ENCODE measurements at regions not wholly inside any gene's neighbourhood (a gene's known extent, or its start where the extent isn't known, plus 50 kb on each side); places are given as distances from the start of the nearest gene placed in this dataset.

DNA sequence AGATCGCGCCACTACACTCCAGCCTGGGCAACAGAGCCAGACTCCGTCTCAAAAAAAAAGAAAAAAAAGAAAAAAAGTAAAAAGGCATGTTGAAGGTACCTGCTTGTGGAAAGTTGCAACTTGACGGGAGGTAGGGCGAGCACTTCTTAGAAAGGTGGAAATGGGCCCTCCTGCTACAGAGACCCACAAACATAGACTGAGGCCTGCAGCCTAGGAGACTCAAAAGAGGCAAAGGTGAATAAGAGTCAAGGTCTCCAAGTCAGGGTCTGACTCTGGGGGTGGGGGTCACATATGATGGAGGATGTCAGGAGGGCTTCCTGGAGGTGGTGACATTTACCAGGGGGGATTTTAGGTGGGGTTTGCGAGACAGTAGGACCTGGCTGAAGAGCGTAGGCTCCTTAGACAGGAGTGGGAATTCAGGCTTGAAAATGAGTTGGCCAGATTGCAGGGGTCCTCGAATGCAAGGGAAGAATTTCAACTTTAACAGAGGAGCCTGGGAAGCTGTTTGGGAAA is 303.0 kb downstream of the SEC14L1 start:
- H3K27ac ChIP-seq = peak overlapping the region; percentile 83 to 89 (median 86)
- 75 to 89% methylated on average over 2 to 8 of the region's 8 CpGs for WGBS, 2 donors (ENCODE audit: low coverage in 1 of 2)
- H3K4me3 ChIP-seq = no peak overlapping the region
- intact Hi-C loops (cut with DNase I; ENCODE audit: low total_unique reads) = no loop called here
- H3K36me3 ChIP-seq = no peaks in the 10 kb centered on the region
- no peaks in the 10 kb centered on the region for H3K9me3 ChIP-seq
- TF ChIP-seq, protein P1, sequence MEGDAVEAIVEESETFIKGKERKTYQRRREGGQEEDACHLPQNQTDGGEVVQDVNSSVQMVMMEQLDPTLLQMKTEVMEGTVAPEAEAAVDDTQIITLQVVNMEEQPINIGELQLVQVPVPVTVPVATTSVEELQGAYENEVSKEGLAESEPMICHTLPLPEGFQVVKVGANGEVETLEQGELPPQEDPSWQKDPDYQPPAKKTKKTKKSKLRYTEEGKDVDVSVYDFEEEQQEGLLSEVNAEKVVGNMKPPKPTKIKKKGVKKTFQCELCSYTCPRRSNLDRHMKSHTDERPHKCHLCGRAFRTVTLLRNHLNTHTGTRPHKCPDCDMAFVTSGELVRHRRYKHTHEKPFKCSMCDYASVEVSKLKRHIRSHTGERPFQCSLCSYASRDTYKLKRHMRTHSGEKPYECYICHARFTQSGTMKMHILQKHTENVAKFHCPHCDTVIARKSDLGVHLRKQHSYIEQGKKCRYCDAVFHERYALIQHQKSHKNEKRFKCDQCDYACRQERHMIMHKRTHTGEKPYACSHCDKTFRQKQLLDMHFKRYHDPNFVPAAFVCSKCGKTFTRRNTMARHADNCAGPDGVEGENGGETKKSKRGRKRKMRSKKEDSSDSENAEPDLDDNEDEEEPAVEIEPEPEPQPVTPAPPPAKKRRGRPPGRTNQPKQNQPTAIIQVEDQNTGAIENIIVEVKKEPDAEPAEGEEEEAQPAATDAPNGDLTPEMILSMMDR (IDR thresholded peaks at IDR 0.05) = no peak
- TF ChIP-seq EP300 (IDR thresholded peaks at IDR 0.05; ENCODE audit: low read depth) = no peak
- no peak for TF ChIP-seq POLR2AphosphoS5 (IDR thresholded peaks at IDR 0.05)
- no peak for TF ChIP-seq POLR2A (IDR thresholded peaks at IDR 0.05)
- DNase-seq = no peak
- H3K27me3 ChIP-seq = no peaks in the 10 kb centered on the region
- H3K4me1 ChIP-seq = peaks cover 55 to 90% (median 56%) of the 10 kb centered on the region in 4 donors
- in situ Hi-C loops (cut with MboI; ENCODE audit: low pct_ligation_motif_present in 1 of 4, low pct_unique_long_range_greater_than_20kb in 1 of 4, low sequenced_read_pairs in 3 of 4) = loop anchor here in 1 of 4 donors (5.0 to 25.0 kb wide), 2 partner anchors 48 to 107 kb away; no protein-coding TSS in a partner anchor

GRCh38 chr17:77444628-77444983 is 303.8 kb downstream of the SEC14L1 start:
- peaks cover 56 to 90% (median 57%) of the 10 kb centered on the region in 4 donors for H3K4me1 ChIP-seq
- TF ChIP-seq POLR2AphosphoS5 (IDR thresholded peaks at IDR 0.05) = no peak
- TF ChIP-seq EP300 (IDR thresholded peaks at IDR 0.05; ENCODE audit: low read depth) = no peak
- TF ChIP-seq POLR2A (IDR thresholded peaks at IDR 0.05) = no peak
- TF ChIP-seq, protein P1 (IDR thresholded peaks at IDR 0.05) = no peak
- intact Hi-C loops (cut with DNase I; ENCODE audit: low total_unique reads) (no loop called here), in situ Hi-C loops (cut with MboI; ENCODE audit: low pct_ligation_motif_present in 1 of 4, low pct_unique_long_range_greater_than_20kb in 1 of 4, low sequenced_read_pairs in 3 of 4) (loop anchor here in 1 of 4 donors (5.0 to 25.0 kb wide), 2 partner anchors 48 to 107 kb away; no protein-coding TSS in a partner anchor)
- H3K9me3 ChIP-seq = no peaks in the 10 kb centered on the region
- H3K27me3 ChIP-seq = no peaks in the 10 kb centered on the region
- DNase-seq = peak; percentile 49
- no peaks in the 10 kb centered on the region for H3K36me3 ChIP-seq
- H3K4me3 ChIP-seq = no peak overlapping the region
- H3K27ac ChIP-seq = peak overlapping the region; percentile 83 to 89 (median 86)
- 37 to 47% methylated on average over 4 to 9 of the region's 9 CpGs for WGBS, 2 donors (ENCODE audit: low coverage in 1 of 2)

DNA sequence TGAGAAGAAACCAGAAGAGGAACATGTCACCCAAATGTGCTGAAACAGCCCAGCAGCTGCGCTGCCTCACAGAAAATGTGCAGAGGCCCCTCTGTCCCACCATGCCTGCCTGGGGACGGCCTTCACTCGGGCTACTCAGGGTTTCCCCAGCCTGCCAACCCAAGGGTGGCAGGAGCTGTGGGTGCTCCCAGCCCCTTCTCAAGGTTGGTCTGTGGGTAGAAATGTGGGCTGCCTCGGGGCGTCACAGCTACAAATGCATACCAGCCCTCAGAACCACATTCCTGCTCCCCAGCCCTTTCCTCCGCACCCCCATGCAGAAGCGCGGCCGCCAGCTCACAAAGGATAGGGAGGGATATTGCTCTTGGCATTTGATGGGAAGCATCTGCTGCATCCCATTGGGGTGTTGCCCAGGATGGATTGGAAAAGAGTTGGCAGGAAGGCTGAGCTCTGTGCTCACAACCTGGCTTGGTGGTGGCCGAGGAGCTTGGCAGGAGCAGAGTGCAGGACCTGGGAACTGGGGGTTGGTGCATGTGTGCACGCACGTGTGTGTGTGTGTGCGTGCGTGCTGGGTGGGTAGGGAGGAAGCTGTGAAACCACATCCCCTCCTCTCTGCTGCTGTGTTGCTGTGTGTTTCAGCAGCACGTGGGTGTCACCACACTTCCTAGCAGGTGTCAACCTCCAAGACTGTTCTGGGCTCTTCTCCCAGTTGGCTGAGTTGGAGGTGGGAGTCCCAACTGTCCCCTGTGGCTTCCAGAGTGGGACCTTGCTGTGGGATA is 304.4 kb downstream of the SEC14L1 start:
- H3K27ac ChIP-seq = peak overlapping the region; percentile 83 to 89 (median 86)
- peak; percentile 29 for TF ChIP-seq POLR2A (IDR thresholded peaks at IDR 0.05)
- TF ChIP-seq, protein P1 (IDR thresholded peaks at IDR 0.05) = no peak
- peak; percentile 58 to 73 (median 68) for TF ChIP-seq POLR2AphosphoS5 (IDR thresholded peaks at IDR 0.05)
- no peak for TF ChIP-seq EP300 (IDR thresholded peaks at IDR 0.05; ENCODE audit: low read depth)
- intact Hi-C loops (cut with DNase I; ENCODE audit: low total_unique reads) = no loop called here
- in situ Hi-C loops (cut with MboI; ENCODE audit: low pct_ligation_motif_present in 1 of 4, low pct_unique_long_range_greater_than_20kb in 1 of 4, low sequenced_read_pairs in 3 of 4) = loop anchor here in 1 of 4 donors (5.0 to 25.0 kb wide), 2 partner anchors 47 to 108 kb away; no protein-coding TSS in a partner anchor
- H3K9me3 ChIP-seq = no peaks in the 10 kb centered on the region
- H3K27me3 ChIP-seq = no peaks in the 10 kb centered on the region
- peak overlapping the region in 1 of 4 donors; percentile 25 for H3K4me3 ChIP-seq
- H3K4me1 ChIP-seq = peaks cover 54 to 90% (median 57%) of the 10 kb centered on the region in 4 donors
- H3K36me3 ChIP-seq = no peaks in the 10 kb centered on the region
- 38% methylated on average over 15 of the region's 15 CpGs; no CpG with 5 or more reads in 1 of the 2 donors for WGBS, 2 donors (ENCODE audit: low coverage in 1 of 2)
- DNase-seq = peak; percentile 79

Data from transverse colon (tissue), 4 donors.